Activated CD4-positive, alpha-beta T cell treated with anti-CD3 and anti-CD28 coated beads for 48 hours (primary cell): ENCODE measurements at regions not wholly inside any gene's neighbourhood (a gene's known extent, or its start where the extent isn't known, plus 50 kb on each side); places are given as distances from the start of the nearest gene placed in this dataset.
"Not testable (repeated sequence)": the region's sequence is repeated elsewhere in the genome, so short reads cannot be mapped to it uniquely, and the experiment has no call there.

Source experiments
- DNase-seq: peaks from one replicate; pipeline ENCODE4 v3.0.0-alpha.2; 2020

- no peak for DNase-seq
These were observed 212.1 kb upstream of the P2RY1 start for GRCh38 chr3:152622811-152623167.

GRCh38 chr3:152623286-152623911, 211.5 kb upstream of the P2RY1 start:
- DNase-seq: no peak

- no peak for DNase-seq
These were observed 208.7 kb upstream of the P2RY1 start for GRCh38 chr3:152626226-152626625.

- no peak for DNase-seq
These were observed 206.4 kb upstream of the P2RY1 start for GRCh38 chr3:152628496-152628895.

- no peak for DNase-seq
These were observed 205.4 kb upstream of the P2RY1 start for GRCh38 chr3:152629363-152630122.

GRCh38 chr3:152635389-152635788, 199.5 kb upstream of the P2RY1 start:
- DNase-seq: no peak

GRCh38 chr3:152636651-152637050, 198.3 kb upstream of the P2RY1 start:
- no peak for DNase-seq

GRCh38 chr3:152638214-152638613, 196.7 kb upstream of the P2RY1 start:
- no peak for DNase-seq

- no peak for DNase-seq
These were observed 196.1 kb upstream of the P2RY1 start for GRCh38 chr3:152638707-152639450.

GRCh38 chr3:152641198-152641597, 193.7 kb upstream of the P2RY1 start:
- no peak for DNase-seq

GRCh38 chr3:152642658-152643057, 192.3 kb upstream of the P2RY1 start:
- no peak for DNase-seq

- DNase-seq: no peak
These were observed 190.5 kb upstream of the P2RY1 start for GRCh38 chr3:152644478-152644877.

GRCh38 chr3:152646004-152646403, 188.9 kb upstream of the P2RY1 start:
- no peak for DNase-seq

GRCh38 chr3:152650177-152650576, 184.8 kb upstream of the P2RY1 start:
- DNase-seq: no peak

GRCh38 chr3:152650923-152651322, 184.0 kb upstream of the P2RY1 start:
- DNase-seq: not testable (repeated sequence)

GRCh38 chr3:152656214-152656971, 178.5 kb upstream of the P2RY1 start:
- no peak for DNase-seq

- DNase-seq: no peak
These were observed 178.0 kb upstream of the P2RY1 start for GRCh38 chr3:152656972-152657355.

- no peak for DNase-seq
These were observed 175.8 kb upstream of the P2RY1 start for GRCh38 chr3:152658977-152659720.

GRCh38 chr3:152662157-152662556, 172.8 kb upstream of the P2RY1 start:
- no peak for DNase-seq

GRCh38 chr3:152664766-152665165, 170.2 kb upstream of the P2RY1 start:
- no peak for DNase-seq

- no peak for DNase-seq
These were observed 167.7 kb upstream of the P2RY1 start for GRCh38 chr3:152667267-152667666.

- no peak for DNase-seq
These were observed 165.4 kb upstream of the P2RY1 start for GRCh38 chr3:152669560-152669959.
